GM18502 (cell line): ENCODE measurements at regions not wholly inside any gene's neighbourhood (a gene's known extent, or its start where the extent isn't known, plus 50 kb on each side); places are given as distances from the start of the nearest gene placed in this dataset.
"Not testable (repeated sequence)": the region's sequence is repeated elsewhere in the genome, so short reads cannot be mapped to it uniquely, and the experiment has no call there.

Experiments
- ATAC-seq: cut with Tn5 transposase; IDR thresholded peaks from one replicate; pipeline ENCODE4 v1.9.1; 2021; ENCODE audit warnings: mild to moderate bottlenecking; ENCODE audit not compliant: unreplicated experiment, poor library complexity

- not testable (repeated sequence) for ATAC-seq
These were observed 83.2 kb upstream of the ARID5B start for GRCh38 chr10:61818251-61818650.

- no peak for ATAC-seq
These were observed 82.3 kb upstream of the ARID5B start for GRCh38 chr10:61819208-61819607.

- no peak for ATAC-seq
These were observed 80.3 kb upstream of the ARID5B start for GRCh38 chr10:61821153-61821552.

- ATAC-seq = no peak
These were observed 79.8 kb upstream of the ARID5B start for GRCh38 chr10:61821693-61822092.

GRCh38 chr10:61822096-61822495, 79.4 kb upstream of the ARID5B start:
- ATAC-seq = no peak

- no peak for ATAC-seq
These were observed 78.7 kb upstream of the ARID5B start for GRCh38 chr10:61822781-61823230.

GRCh38 chr10:61825001-61825400, 76.5 kb upstream of the ARID5B start:
- no peak for ATAC-seq

- ATAC-seq = no peak
These were observed 75.9 kb upstream of the ARID5B start for GRCh38 chr10:61825628-61826027.

GRCh38 chr10:61828034-61828433, 73.5 kb upstream of the ARID5B start:
- no peak for ATAC-seq

GRCh38 chr10:61828788-61829187, 72.7 kb upstream of the ARID5B start:
- ATAC-seq = no peak

- no peak for ATAC-seq
These were observed 71.2 kb upstream of the ARID5B start for GRCh38 chr10:61830072-61830845.

- ATAC-seq = no peak
These were observed 70.6 kb upstream of the ARID5B start for GRCh38 chr10:61830846-61831273.

GRCh38 chr10:61832866-61833481, 68.5 kb upstream of the ARID5B start:
- no peak for ATAC-seq

GRCh38 chr10:61834519-61834918, 67.0 kb upstream of the ARID5B start:
- no peak for ATAC-seq

GRCh38 chr10:61835069-61835945, 66.2 kb upstream of the ARID5B start:
- peak; percentile 69 for ATAC-seq

GRCh38 chr10:61835946-61836887, 65.3 kb upstream of the ARID5B start:
- no peak for ATAC-seq

GRCh38 chr10:61836888-61837754, 64.4 kb upstream of the ARID5B start:
- no peak for ATAC-seq

GRCh38 chr10:61837755-61838171, 63.7 kb upstream of the ARID5B start:
- no peak for ATAC-seq

- ATAC-seq = no peak
These were observed 61.6 kb upstream of the ARID5B start for GRCh38 chr10:61839916-61840315.
